Liver (tissue), 8 donors: ENCODE measurements at regions not wholly inside any gene's neighbourhood (a gene's known extent, or its start where the extent isn't known, plus 50 kb on each side); places are given as distances from the start of the nearest gene placed in this dataset.

Source experiments
- DNase-seq: peaks from one replicate; pipeline ENCODE4 v3.0.0-alpha.2; 2017; ENCODE audit warnings: low spot score
- H3K27ac ChIP-seq, 2 donors: one replicate each; pipeline ENCODE4 v1.7.0; 2013; ENCODE audit warnings: inconsistent platforms in 2 of 2, low read length in 2 of 2, control low read depth in 1 of 2, low read depth in 1 of 2, mild to moderate bottlenecking in 1 of 2
- H3K27me3 ChIP-seq, 4 donors: one replicate each; pipeline versions ENCODE4 v1.6.1 to v1.7.0; 2013; ENCODE audit warnings: low read length in 3 of 4, inconsistent platforms in 1 of 4, mild to moderate bottlenecking in 1 of 4, moderate library complexity in 1 of 4; ENCODE audit not compliant: control insufficient read depth in 4 of 4, insufficient read depth in 4 of 4
- H3K36me3 ChIP-seq, 4 donors: one replicate each; pipeline versions ENCODE4 v1.6.1 to v1.7.0; 2013; ENCODE audit warnings: low read length in 3 of 4, mild to moderate bottlenecking in 3 of 4, low read depth in 1 of 4, moderate library complexity in 1 of 4; ENCODE audit not compliant: control insufficient read depth in 4 of 4, insufficient read depth in 3 of 4
- H3K4me1 ChIP-seq, 4 donors: one replicate each; pipeline versions ENCODE4 v1.6.1 to v1.7.0; 2013; ENCODE audit warnings: low read length in 3 of 4, mild to moderate bottlenecking in 3 of 4, moderate library complexity in 1 of 4; ENCODE audit not compliant: control insufficient read depth in 4 of 4, insufficient read depth in 4 of 4
- H3K4me3 ChIP-seq, 3 donors: one replicate each; pipeline versions ENCODE4 v1.6.1 to v1.7.0; 2013; ENCODE audit warnings: low read length in 3 of 3, control low read depth in 1 of 3, low read depth in 1 of 3, mild to moderate bottlenecking in 1 of 3
- H3K9ac ChIP-seq, 2 donors: one replicate each; pipeline ENCODE4 v1.7.0; 2013; ENCODE audit warnings: low read length in 2 of 2, mild to moderate bottlenecking in 2 of 2, moderate library complexity in 2 of 2, control low read depth in 1 of 2, low read depth in 1 of 2
- H3K9me3 ChIP-seq, 4 donors: one replicate each; pipeline versions ENCODE4 v1.6.1 to v1.7.0; 2013; ENCODE audit warnings: low read length in 3 of 4; ENCODE audit not compliant: control insufficient read depth in 4 of 4
- FOXA1 ChIP-seq: IDR thresholded peaks from 2 replicates; pipeline ENCODE4 v1.6.1; 2016; ENCODE audit warnings: antibody characterized with exemption
- FOXA2 ChIP-seq: IDR thresholded peaks from 2 replicates; pipeline ENCODE4 v1.6.1; 2016; ENCODE audit warnings: antibody characterized with exemption
- GABPA ChIP-seq, 2 donors: IDR thresholded peaks in 1 of 2; conservative IDR thresholded peaks in 1 of 2; 2 replicates each; pipeline ENCODE4 v1.6.1; 2016; ENCODE audit warnings: antibody characterized with exemption in 2 of 2, mild to moderate bottlenecking in 1 of 2, moderate library complexity in 1 of 2
- HNF4A ChIP-seq, 2 donors: conservative IDR thresholded peaks; 2 replicates each; pipeline ENCODE4 v1.6.1; 2016; ENCODE audit warnings: antibody characterized with exemption in 2 of 2, mild to moderate bottlenecking in 2 of 2
- JUND ChIP-seq, 2 donors: IDR thresholded peaks; 2 replicates each; pipeline ENCODE4 v1.6.1; 2016; ENCODE audit warnings: antibody characterized with exemption in 2 of 2
- NR2F2 ChIP-seq: IDR thresholded peaks from 2 replicates; pipeline ENCODE4 v1.6.1; 2016; ENCODE audit warnings: antibody characterized with exemption
- RAD21 ChIP-seq, 2 donors: IDR thresholded peaks; 2 replicates each; pipeline ENCODE4 v1.6.1; 2016; ENCODE audit warnings: antibody characterized with exemption in 2 of 2, mild to moderate bottlenecking in 2 of 2
- RXRA ChIP-seq, 2 donors: IDR thresholded peaks; 2 replicates each; pipeline ENCODE4 v1.6.1; 2017 to 2018; ENCODE audit warnings: antibody characterized with exemption in 2 of 2, mild to moderate bottlenecking in 1 of 2
- TAF1 ChIP-seq: conservative IDR thresholded peaks from 2 replicates; pipeline ENCODE4 v1.6.1; 2016; ENCODE audit warnings: antibody characterized with exemption, mild to moderate bottlenecking
- YY1 ChIP-seq: IDR thresholded peaks from 2 replicates; pipeline ENCODE4 v1.6.1; 2016; ENCODE audit warnings: antibody characterized with exemption, mild to moderate bottlenecking
- WGBS: extraction: QIAGEN DNeasy Blood & Tissue Kit; methylation state at CpG from one replicate; pipeline ENCODE4 v1.1.7; 2013; 5-methylcytosine and 5-hydroxymethylcytosine counted together
- TF ChIP-seq, protein P1 (sequence below): fragments of 150-350 bp; IDR thresholded peaks from 2 replicates; pipeline ENCODE4 v1.5.1; 2017; ENCODE audit warnings: improper control_type of control experiment, low read depth, low read length; ENCODE audit not compliant: missing input control
- TF ChIP-seq, protein P2 (sequence below): IDR thresholded peaks from 2 replicates; pipeline ENCODE4 v1.6.1; 2016; ENCODE audit warnings: antibody characterized with exemption
- TF ChIP-seq, protein P3 (sequence below): IDR thresholded peaks from 2 replicates; pipeline ENCODE4 v1.6.1; 2016; ENCODE audit warnings: antibody characterized with exemption
- TF ChIP-seq, protein P4 (sequence below): IDR thresholded peaks from 2 replicates; pipeline ENCODE4 v1.6.1; 2016; ENCODE audit warnings: antibody characterized with exemption, mild to moderate bottlenecking
- donor health status: healthy.
- donor health status: healthy.
- donor health status: healthy.
- donor health status: healthy.
- donor health status: healthy.

DNA sequence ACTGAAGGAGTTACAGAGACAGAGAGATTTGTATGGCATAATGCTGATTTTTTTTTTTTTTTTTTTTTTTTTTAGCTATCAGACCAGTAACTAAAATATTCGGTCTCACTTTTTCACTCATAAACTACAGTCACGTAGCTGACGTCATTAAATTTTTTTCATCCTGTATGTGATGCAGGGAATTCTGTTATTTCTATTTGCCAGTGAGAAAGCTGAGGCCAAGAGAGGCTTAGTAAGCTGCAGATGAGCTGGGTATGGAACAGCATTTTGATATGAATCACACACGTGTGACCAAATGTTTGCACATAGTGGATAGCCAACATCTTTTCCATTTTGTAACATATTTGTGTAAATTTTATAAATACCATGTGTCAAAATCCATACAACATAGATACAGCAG, 79.1 kb upstream of the EPB41L3 start:
- no peak for DNase-seq
- Histone ChIP-seq H3K36me3 (no peaks in the 10 kb centered on the region), H3K4me1 (peaks cover 0 to 3% (median 2%) of the 10 kb centered on the region in 4 donors), H3K9ac (no peak overlapping the region), H3K9me3 (no peaks in the 10 kb centered on the region), H3K4me3 (no peak overlapping the region), H3K27me3 (peaks cover 0 to 11% (median 0%) of the 10 kb centered on the region in 4 donors), H3K27ac (no peak overlapping the region)
- WGBS = 89% methylated on average over 4 of the region's 4 CpGs
- TF ChIP-seq FOXA1 (no peak), GABPA (IDR thresholded peaks at IDR 0.05 in 1 of 2, conservative IDR thresholded peaks at IDR 0.05 in 1 of 2) (no peak)
- TF ChIP-seq, protein P1, sequence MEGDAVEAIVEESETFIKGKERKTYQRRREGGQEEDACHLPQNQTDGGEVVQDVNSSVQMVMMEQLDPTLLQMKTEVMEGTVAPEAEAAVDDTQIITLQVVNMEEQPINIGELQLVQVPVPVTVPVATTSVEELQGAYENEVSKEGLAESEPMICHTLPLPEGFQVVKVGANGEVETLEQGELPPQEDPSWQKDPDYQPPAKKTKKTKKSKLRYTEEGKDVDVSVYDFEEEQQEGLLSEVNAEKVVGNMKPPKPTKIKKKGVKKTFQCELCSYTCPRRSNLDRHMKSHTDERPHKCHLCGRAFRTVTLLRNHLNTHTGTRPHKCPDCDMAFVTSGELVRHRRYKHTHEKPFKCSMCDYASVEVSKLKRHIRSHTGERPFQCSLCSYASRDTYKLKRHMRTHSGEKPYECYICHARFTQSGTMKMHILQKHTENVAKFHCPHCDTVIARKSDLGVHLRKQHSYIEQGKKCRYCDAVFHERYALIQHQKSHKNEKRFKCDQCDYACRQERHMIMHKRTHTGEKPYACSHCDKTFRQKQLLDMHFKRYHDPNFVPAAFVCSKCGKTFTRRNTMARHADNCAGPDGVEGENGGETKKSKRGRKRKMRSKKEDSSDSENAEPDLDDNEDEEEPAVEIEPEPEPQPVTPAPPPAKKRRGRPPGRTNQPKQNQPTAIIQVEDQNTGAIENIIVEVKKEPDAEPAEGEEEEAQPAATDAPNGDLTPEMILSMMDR = no peak

DNA sequence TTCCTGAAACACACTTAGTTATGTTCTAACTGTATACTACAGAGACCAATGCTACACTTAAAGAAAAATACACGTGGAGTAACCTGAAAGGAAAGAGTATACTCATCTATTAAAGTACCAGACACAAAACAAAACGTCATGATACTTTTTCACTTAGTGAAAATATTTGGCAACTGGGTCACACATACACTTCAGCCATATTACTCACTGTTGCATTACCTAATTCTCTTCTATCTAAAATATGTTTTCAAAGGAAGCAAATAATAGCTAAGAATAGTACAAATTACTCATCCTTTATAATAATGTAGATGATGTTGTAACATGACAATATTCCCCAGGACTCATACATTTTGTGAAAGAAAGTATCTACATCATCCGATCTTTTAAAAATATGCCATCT, 76.5 kb upstream of the EPB41L3 start:
- no peaks in the 10 kb centered on the region for H3K4me1 ChIP-seq
- 69% methylated on average over 3 of the region's 3 CpGs for WGBS
- H3K9ac ChIP-seq = no peak overlapping the region
- H3K9me3 ChIP-seq = no peaks in the 10 kb centered on the region
- no peak overlapping the region for H3K27ac ChIP-seq
- peaks cover 0 to 11% (median 0%) of the 10 kb centered on the region in 4 donors for H3K27me3 ChIP-seq
- H3K4me3 ChIP-seq = no peak overlapping the region
- TF ChIP-seq JUND (IDR thresholded peaks at IDR 0.05) (no peak), TAF1 (no peak), GABPA (IDR thresholded peaks at IDR 0.05 in 1 of 2, conservative IDR thresholded peaks at IDR 0.05 in 1 of 2) (no peak), FOXA1 (no peak), RAD21 (IDR thresholded peaks at IDR 0.05) (no peak), NR2F2 (no peak), YY1 (no peak), HNF4A (conservative IDR thresholded peaks at IDR 0.05) (no peak), RXRA (IDR thresholded peaks at IDR 0.05) (no peak), FOXA2 (no peak)
- TF ChIP-seq, protein P2, sequence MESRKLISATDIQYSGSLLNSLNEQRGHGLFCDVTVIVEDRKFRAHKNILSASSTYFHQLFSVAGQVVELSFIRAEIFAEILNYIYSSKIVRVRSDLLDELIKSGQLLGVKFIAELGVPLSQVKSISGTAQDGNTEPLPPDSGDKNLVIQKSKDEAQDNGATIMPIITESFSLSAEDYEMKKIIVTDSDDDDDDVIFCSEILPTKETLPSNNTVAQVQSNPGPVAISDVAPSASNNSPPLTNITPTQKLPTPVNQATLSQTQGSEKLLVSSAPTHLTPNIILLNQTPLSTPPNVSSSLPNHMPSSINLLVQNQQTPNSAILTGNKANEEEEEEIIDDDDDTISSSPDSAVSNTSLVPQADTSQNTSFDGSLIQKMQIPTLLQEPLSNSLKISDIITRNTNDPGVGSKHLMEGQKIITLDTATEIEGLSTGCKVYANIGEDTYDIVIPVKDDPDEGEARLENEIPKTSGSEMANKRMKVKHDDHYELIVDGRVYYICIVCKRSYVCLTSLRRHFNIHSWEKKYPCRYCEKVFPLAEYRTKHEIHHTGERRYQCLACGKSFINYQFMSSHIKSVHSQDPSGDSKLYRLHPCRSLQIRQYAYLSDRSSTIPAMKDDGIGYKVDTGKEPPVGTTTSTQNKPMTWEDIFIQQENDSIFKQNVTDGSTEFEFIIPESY = no peak
- TF ChIP-seq, protein P3, sequence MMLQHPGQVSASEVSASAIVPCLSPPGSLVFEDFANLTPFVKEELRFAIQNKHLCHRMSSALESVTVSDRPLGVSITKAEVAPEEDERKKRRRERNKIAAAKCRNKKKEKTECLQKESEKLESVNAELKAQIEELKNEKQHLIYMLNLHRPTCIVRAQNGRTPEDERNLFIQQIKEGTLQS = no peak
- TF ChIP-seq, protein P1 = no peak
- TF ChIP-seq, protein P4, sequence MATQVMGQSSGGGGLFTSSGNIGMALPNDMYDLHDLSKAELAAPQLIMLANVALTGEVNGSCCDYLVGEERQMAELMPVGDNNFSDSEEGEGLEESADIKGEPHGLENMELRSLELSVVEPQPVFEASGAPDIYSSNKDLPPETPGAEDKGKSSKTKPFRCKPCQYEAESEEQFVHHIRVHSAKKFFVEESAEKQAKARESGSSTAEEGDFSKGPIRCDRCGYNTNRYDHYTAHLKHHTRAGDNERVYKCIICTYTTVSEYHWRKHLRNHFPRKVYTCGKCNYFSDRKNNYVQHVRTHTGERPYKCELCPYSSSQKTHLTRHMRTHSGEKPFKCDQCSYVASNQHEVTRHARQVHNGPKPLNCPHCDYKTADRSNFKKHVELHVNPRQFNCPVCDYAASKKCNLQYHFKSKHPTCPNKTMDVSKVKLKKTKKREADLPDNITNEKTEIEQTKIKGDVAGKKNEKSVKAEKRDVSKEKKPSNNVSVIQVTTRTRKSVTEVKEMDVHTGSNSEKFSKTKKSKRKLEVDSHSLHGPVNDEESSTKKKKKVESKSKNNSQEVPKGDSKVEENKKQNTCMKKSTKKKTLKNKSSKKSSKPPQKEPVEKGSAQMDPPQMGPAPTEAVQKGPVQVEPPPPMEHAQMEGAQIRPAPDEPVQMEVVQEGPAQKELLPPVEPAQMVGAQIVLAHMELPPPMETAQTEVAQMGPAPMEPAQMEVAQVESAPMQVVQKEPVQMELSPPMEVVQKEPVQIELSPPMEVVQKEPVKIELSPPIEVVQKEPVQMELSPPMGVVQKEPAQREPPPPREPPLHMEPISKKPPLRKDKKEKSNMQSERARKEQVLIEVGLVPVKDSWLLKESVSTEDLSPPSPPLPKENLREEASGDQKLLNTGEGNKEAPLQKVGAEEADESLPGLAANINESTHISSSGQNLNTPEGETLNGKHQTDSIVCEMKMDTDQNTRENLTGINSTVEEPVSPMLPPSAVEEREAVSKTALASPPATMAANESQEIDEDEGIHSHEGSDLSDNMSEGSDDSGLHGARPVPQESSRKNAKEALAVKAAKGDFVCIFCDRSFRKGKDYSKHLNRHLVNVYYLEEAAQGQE = no peak
- H3K36me3 ChIP-seq = no peaks in the 10 kb centered on the region
- no peak for DNase-seq
